Neural cell (in vitro differentiated cells): ENCODE measurements at regions not wholly inside any gene's neighbourhood (a gene's known extent, or its start where the extent isn't known, plus 50 kb on each side); places are given as distances from the start of the nearest gene placed in this dataset.

Source experiments
- H2AFZ ChIP-seq: fragments of 200-600, 300-800 bp; sonication (generic), shearing (Covaris generic); 2 replicates; pipeline ENCODE4 v1.6.0; 2014; ENCODE audit warnings: low read depth, mild to moderate bottlenecking, antibody characterized with exemption, low read length, moderate library complexity
- H3F3A ChIP-seq: fragments of 200-600 bp; shearing (Covaris generic); 2 replicates; pipeline ENCODE4 v1.6.1; 2016; ENCODE audit warnings: mild to moderate bottlenecking, moderate library complexity, mixed read lengths, antibody characterized with exemption, low read length; ENCODE audit not compliant: insufficient read depth, poor library complexity, severe bottlenecking
- H3K27ac ChIP-seq: fragments of 200-600, 300-800 bp; sonication (generic), shearing (Covaris generic); 2 replicates; pipeline ENCODE4 v1.5.1; 2014; ENCODE audit warnings: mild to moderate bottlenecking, low read length, moderate library complexity
- H3K27me3 ChIP-seq: fragments of 300-800, 200-600 bp; sonication (generic), shearing (Covaris generic); 2 replicates; pipeline ENCODE4 v1.6.0; 2014; ENCODE audit warnings: mild to moderate bottlenecking, low read depth, low read length, moderate library complexity; ENCODE audit not compliant: insufficient read depth
- H3K36me3 ChIP-seq: fragments of 300-800, 200-600 bp; sonication (generic), shearing (Covaris generic); 2 replicates; pipeline ENCODE4 v1.5.1; 2014; ENCODE audit warnings: mild to moderate bottlenecking, antibody characterized with exemption, low read length, moderate library complexity; ENCODE audit not compliant: insufficient read depth
- H3K4me2 ChIP-seq: fragments of 300-800, 200-600 bp; sonication (generic), shearing (Covaris generic); 2 replicates; pipeline ENCODE4 v1.6.0; 2014; ENCODE audit warnings: mild to moderate bottlenecking, low read length
- H3K4me3 ChIP-seq: fragments of 300-800, 200-600 bp; sonication (generic), shearing (Covaris generic); 2 replicates; pipeline ENCODE4 v1.5.1; 2014; ENCODE audit warnings: mild to moderate bottlenecking, low read length, moderate library complexity
- H3K79me2 ChIP-seq: fragments of 200-600 bp; shearing (Covaris generic); replicated peaks from 2 replicates; pipeline ENCODE4 v1.6.0; 2014; ENCODE audit warnings: mild to moderate bottlenecking, low read length, moderate library complexity; ENCODE audit not compliant: insufficient read depth
- H3K9ac ChIP-seq: fragments of 300-800, 200-600 bp; sonication (generic), shearing (Covaris generic); 2 replicates; pipeline ENCODE4 v1.6.1; 2016; ENCODE audit warnings: mild to moderate bottlenecking, low read length, mixed read lengths
- H3K9me2 ChIP-seq: fragments of 200-600 bp; shearing (Covaris generic); 2 replicates; pipeline ENCODE4 v1.6.1; 2016; ENCODE audit warnings: mild to moderate bottlenecking, low read length, mixed read lengths; ENCODE audit not compliant: insufficient read depth
- H3K9me3 ChIP-seq: fragments of 200-600, 300-800 bp; sonication (generic), shearing (Covaris generic); 2 replicates; pipeline ENCODE4 v1.6.1; 2016; ENCODE audit warnings: mild to moderate bottlenecking, mixed run types, low read length, moderate library complexity, mixed read lengths
- H4K20me1 ChIP-seq: fragments of 200-600 bp; shearing (Covaris generic); 2 replicates; pipeline ENCODE4 v1.6.1; 2016; ENCODE audit warnings: mild to moderate bottlenecking, mixed run types; ENCODE audit not compliant: insufficient read depth
- EP300 ChIP-seq: fragments of 450-650 bp; conservative IDR thresholded peaks from 2 replicates; pipeline ENCODE4 v1.6.1; 2014; ENCODE audit warnings: antibody characterized with exemption, mild to moderate bottlenecking, moderate library complexity; ENCODE audit not compliant: poor library complexity, severe bottlenecking
- EZH2 ChIP-seq: fragments of 200-600, 300-800 bp; shearing (Covaris generic), sonication (generic); IDR thresholded peaks from 2 replicates; pipeline ENCODE4 v1.6.1; 2014; ENCODE audit warnings: antibody characterized with exemption, low read length, borderline replicate concordance, mild to moderate bottlenecking; ENCODE audit not compliant: insufficient read depth, poor library complexity, severe bottlenecking
- MXI1 ChIP-seq: fragments of 450-650 bp; conservative IDR thresholded peaks from 2 replicates; pipeline ENCODE4 v1.6.1; 2014; ENCODE audit warnings: antibody characterized with exemption, mild to moderate bottlenecking; ENCODE audit not compliant: poor library complexity, severe bottlenecking
- POLR2AphosphoS5 ChIP-seq: IDR thresholded peaks from 2 replicates; pipeline ENCODE4 v1.6.1; 2012
- RAD21 ChIP-seq: fragments of 450-650 bp; conservative IDR thresholded peaks from 2 replicates; pipeline ENCODE4 v1.6.1; 2014; ENCODE audit warnings: antibody characterized with exemption, mild to moderate bottlenecking, moderate library complexity
- SMC3 ChIP-seq: fragments of 450-650 bp; conservative IDR thresholded peaks from 2 replicates; pipeline ENCODE4 v1.6.1; 2014; ENCODE audit warnings: antibody characterized with exemption, mild to moderate bottlenecking, moderate library complexity; ENCODE audit not compliant: poor library complexity
- TAF1 ChIP-seq: IDR thresholded peaks from 2 replicates; pipeline ENCODE4 v1.6.1; 2012; ENCODE audit warnings: low read depth
- TF ChIP-seq, protein P1 (sequence below): IDR thresholded peaks from 2 replicates; pipeline ENCODE4 v1.6.1; 2012; ENCODE audit warnings: borderline replicate concordance
- TF ChIP-seq, protein P2 (sequence below): fragments of 450-650 bp; IDR thresholded peaks from 2 replicates; pipeline ENCODE4 v1.5.1; 2014; ENCODE audit warnings: antibody characterized with exemption, mild to moderate bottlenecking, moderate library complexity; ENCODE audit not compliant: poor library complexity, severe bottlenecking

DNA sequence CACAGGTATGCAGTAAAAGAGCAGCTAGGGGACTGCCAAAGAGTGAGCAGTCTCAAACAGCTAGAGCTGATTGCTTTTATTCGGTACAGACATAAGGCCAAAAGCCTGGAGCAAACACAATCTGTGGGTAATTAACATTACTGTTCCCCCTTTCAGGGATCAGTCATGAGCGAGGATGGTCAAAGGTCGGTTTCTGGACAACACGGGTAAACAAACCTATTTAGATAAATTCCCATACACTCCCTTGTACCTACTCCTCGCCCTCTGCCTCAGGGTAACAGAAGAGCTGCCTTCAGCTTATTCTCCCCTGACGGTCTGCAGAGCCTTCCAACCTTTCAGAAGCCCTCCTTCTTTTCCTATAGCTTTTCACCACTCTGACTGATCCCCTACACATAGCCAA is 586.0 kb downstream of the SUCLG1 start:
- H3K4me3 ChIP-seq: no peak overlapping the region
- no peaks in the 10 kb centered on the region for H3K9me3 ChIP-seq
- no peaks in the 10 kb centered on the region for H3F3A ChIP-seq
- no peak overlapping the region for H3K9ac ChIP-seq
- no peaks in the 10 kb centered on the region for H3K9me2 ChIP-seq
- H3K4me2 ChIP-seq: no peak overlapping the region
- H4K20me1 ChIP-seq: no peaks in the 10 kb centered on the region
- H3K27me3 ChIP-seq: no peaks in the 10 kb centered on the region
- H2AFZ ChIP-seq: no peak overlapping the region
- no peaks in the 10 kb centered on the region for H3K79me2 ChIP-seq
- H3K27ac ChIP-seq: no peak overlapping the region
- TF ChIP-seq EP300: no peak
- TF ChIP-seq, protein P1, sequence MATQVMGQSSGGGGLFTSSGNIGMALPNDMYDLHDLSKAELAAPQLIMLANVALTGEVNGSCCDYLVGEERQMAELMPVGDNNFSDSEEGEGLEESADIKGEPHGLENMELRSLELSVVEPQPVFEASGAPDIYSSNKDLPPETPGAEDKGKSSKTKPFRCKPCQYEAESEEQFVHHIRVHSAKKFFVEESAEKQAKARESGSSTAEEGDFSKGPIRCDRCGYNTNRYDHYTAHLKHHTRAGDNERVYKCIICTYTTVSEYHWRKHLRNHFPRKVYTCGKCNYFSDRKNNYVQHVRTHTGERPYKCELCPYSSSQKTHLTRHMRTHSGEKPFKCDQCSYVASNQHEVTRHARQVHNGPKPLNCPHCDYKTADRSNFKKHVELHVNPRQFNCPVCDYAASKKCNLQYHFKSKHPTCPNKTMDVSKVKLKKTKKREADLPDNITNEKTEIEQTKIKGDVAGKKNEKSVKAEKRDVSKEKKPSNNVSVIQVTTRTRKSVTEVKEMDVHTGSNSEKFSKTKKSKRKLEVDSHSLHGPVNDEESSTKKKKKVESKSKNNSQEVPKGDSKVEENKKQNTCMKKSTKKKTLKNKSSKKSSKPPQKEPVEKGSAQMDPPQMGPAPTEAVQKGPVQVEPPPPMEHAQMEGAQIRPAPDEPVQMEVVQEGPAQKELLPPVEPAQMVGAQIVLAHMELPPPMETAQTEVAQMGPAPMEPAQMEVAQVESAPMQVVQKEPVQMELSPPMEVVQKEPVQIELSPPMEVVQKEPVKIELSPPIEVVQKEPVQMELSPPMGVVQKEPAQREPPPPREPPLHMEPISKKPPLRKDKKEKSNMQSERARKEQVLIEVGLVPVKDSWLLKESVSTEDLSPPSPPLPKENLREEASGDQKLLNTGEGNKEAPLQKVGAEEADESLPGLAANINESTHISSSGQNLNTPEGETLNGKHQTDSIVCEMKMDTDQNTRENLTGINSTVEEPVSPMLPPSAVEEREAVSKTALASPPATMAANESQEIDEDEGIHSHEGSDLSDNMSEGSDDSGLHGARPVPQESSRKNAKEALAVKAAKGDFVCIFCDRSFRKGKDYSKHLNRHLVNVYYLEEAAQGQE: no peak
- TF ChIP-seq TAF1: no peak
- no peak for TF ChIP-seq SMC3
- no peak for TF ChIP-seq EZH2
- no peak for TF ChIP-seq POLR2AphosphoS5
- TF ChIP-seq MXI1: no peak
- TF ChIP-seq, protein P2, sequence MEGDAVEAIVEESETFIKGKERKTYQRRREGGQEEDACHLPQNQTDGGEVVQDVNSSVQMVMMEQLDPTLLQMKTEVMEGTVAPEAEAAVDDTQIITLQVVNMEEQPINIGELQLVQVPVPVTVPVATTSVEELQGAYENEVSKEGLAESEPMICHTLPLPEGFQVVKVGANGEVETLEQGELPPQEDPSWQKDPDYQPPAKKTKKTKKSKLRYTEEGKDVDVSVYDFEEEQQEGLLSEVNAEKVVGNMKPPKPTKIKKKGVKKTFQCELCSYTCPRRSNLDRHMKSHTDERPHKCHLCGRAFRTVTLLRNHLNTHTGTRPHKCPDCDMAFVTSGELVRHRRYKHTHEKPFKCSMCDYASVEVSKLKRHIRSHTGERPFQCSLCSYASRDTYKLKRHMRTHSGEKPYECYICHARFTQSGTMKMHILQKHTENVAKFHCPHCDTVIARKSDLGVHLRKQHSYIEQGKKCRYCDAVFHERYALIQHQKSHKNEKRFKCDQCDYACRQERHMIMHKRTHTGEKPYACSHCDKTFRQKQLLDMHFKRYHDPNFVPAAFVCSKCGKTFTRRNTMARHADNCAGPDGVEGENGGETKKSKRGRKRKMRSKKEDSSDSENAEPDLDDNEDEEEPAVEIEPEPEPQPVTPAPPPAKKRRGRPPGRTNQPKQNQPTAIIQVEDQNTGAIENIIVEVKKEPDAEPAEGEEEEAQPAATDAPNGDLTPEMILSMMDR: no peak
- no peak for TF ChIP-seq RAD21
- H3K36me3 ChIP-seq: no peaks in the 10 kb centered on the region

GRCh38 chr2:83866211-83866610 is 592.9 kb downstream of the SUCLG1 start:
- no peaks in the 10 kb centered on the region for H3F3A ChIP-seq
- H3K79me2 ChIP-seq: no peaks in the 10 kb centered on the region
- H3K4me3 ChIP-seq: no peak overlapping the region
- no peaks in the 10 kb centered on the region for H3K9me2 ChIP-seq
- no peaks in the 10 kb centered on the region for H4K20me1 ChIP-seq
- no peaks in the 10 kb centered on the region for H3K36me3 ChIP-seq
- H3K4me2 ChIP-seq: no peak overlapping the region
- TF ChIP-seq RAD21: no peak
- no peak for TF ChIP-seq POLR2AphosphoS5
- TF ChIP-seq, protein P1: no peak
- no peak for TF ChIP-seq EZH2
- no peak for TF ChIP-seq EP300
- no peak for TF ChIP-seq SMC3
- no peak for TF ChIP-seq TAF1
- TF ChIP-seq MXI1: no peak
- TF ChIP-seq, protein P2: no peak
- H3K27me3 ChIP-seq: no peaks in the 10 kb centered on the region
- no peak overlapping the region for H3K27ac ChIP-seq
- no peaks in the 10 kb centered on the region for H3K9me3 ChIP-seq
- H3K9ac ChIP-seq: no peak overlapping the region
- H2AFZ ChIP-seq: no peak overlapping the region
